ENCODE measurements at regions not wholly inside any gene's neighbourhood (a gene's known extent, or its start where the extent isn't known, plus 50 kb on each side); places are given as distances from the start of the nearest gene placed in this dataset.

DNA sequence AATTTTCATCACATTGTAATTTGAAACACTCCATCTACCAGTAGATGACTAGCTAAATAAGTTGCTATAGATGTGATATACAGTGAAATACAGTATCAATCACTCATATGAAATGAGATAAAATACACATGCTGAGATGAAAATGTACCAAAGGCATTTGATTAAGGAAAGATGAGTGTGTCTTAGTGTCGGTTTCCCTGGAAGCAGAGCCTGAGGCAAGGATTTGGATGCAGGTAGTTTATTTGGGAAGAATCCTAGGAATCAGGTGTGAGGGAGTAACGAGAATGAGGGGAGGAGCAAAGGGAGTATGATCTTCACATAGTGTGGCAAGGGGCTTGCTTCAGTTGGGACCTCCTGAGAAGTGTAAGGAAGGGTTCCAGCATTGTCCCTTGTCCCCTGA lies 188.2 kb upstream of the CTBP2 start:
- Histone ChIP-seq H3K4me3 (ENCODE audit: low read depth, low read length) (no peak overlapping the region), H3K36me3 (ENCODE audit: control insufficient read depth, insufficient read depth, low read length) (no peaks in the 10 kb centered on the region), H3K27me3 (ENCODE audit: control insufficient read depth, insufficient read depth, low read length) (no peaks in the 10 kb centered on the region)
- TF ChIP-seq, protein P1, sequence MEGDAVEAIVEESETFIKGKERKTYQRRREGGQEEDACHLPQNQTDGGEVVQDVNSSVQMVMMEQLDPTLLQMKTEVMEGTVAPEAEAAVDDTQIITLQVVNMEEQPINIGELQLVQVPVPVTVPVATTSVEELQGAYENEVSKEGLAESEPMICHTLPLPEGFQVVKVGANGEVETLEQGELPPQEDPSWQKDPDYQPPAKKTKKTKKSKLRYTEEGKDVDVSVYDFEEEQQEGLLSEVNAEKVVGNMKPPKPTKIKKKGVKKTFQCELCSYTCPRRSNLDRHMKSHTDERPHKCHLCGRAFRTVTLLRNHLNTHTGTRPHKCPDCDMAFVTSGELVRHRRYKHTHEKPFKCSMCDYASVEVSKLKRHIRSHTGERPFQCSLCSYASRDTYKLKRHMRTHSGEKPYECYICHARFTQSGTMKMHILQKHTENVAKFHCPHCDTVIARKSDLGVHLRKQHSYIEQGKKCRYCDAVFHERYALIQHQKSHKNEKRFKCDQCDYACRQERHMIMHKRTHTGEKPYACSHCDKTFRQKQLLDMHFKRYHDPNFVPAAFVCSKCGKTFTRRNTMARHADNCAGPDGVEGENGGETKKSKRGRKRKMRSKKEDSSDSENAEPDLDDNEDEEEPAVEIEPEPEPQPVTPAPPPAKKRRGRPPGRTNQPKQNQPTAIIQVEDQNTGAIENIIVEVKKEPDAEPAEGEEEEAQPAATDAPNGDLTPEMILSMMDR (IDR thresholded peaks at IDR 0.05; ENCODE audit: insufficient read depth, low read length, poor library complexity, severe bottlenecking) = no peak
- DNase-seq (ENCODE audit: low read depth) = no peak

DNA sequence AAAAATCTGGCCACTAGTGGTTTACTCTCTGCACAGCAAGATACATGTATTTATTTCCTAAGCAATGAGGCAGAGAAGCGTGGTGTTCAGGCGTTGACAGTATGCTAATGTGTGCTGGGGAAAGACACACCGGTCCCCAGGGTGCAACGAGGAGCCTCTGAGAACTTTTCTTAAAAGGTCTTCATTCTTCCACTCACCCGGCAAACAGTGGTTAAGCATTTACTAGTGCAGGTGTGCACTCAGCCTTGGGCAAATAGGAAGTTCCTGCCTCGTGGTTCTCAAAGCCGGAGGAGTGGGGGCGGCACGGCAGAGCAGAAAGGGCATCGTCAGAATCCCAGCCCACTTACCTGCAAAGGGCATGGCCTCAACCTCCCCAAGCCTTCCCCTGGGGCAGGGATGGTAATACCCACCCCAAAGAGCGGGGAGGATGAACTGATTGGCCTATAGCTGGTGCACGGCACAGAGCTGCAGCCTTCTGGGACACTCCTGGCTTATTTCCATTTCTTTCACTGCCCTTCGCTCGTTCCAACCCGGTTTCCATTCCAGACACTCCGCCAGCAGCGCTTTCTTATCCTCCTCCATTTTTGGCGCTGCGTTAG lies 184.3 kb upstream of the CTBP2 start:
- TF ChIP-seq, protein P1 (IDR thresholded peaks at IDR 0.05; ENCODE audit: insufficient read depth, low read length, poor library complexity, severe bottlenecking) = no peak
- Histone ChIP-seq H3K4me3 (ENCODE audit: low read depth, low read length) (peak overlapping the region; percentile 7), H3K27me3 (ENCODE audit: control insufficient read depth, insufficient read depth, low read length) (no peaks in the 10 kb centered on the region), H3K36me3 (ENCODE audit: control insufficient read depth, insufficient read depth, low read length) (no peaks in the 10 kb centered on the region)
- peak; percentile 7 for DNase-seq (ENCODE audit: low read depth)

DNA sequence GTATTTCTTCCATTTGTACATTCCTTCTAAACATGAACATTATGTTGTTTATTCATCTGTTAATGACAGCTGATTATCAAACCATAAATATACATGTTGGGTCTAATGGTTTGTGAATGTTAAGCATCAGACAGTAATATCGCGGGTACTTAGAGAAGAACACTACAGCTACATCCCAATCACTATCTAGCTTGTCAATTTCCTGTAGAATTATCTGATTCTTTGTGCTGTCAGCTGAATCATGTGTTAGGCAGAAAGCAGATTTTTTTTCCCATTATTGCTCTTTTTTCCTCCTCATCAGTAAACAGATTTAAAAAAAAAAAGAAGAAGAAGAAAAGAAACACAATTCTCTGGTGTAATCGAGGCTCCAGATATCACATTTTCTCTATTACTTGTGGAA lies 183.6 kb upstream of the CTBP2 start:
- no peak for DNase-seq (ENCODE audit: low read depth)
- no peak overlapping the region for H3K4me3 ChIP-seq (ENCODE audit: low read depth, low read length)

DNA sequence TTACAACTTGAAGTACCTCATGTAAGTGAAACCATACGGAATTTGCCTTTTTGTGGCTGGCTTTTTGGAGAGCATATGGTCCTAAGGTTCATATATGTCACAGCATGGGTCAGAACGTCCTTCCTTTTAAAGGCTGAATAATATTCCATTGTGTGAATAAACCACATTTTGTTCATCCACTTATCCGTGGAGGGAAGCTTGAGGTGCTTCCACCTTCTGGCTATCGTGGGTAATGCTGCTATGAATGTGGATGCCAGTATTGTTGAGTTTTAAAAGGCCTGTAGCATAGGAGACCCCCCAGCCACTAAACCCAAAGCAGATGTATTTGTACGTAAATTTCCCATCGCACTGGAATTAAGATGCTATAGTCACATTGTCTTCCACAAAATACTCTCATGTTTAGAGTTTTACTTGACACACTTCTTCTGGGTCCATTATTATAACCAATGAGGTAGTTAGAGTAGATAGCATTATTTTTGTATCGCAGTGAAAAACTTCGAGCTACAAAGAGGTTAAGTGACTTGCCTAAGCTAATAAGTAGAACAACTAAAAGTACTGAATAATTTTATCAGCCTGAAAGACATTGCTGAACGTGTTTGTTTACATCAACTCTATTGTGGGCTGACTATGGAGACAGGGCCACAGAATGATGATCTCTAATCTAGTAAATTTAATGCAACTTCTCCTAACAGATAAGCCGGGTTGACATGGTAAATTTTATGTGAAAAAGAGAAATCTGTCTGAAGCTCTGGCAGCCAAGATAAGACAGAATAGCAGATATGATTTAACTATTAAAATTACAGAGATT lies 183.0 kb upstream of the CTBP2 start:
- DNase-seq (ENCODE audit: low read depth) = no peak
- Histone ChIP-seq H3K27me3 (ENCODE audit: control insufficient read depth, insufficient read depth, low read length) (no peaks in the 10 kb centered on the region), H3K4me3 (ENCODE audit: low read depth, low read length) (no peak overlapping the region), H3K36me3 (ENCODE audit: control insufficient read depth, insufficient read depth, low read length) (no peaks in the 10 kb centered on the region)
- TF ChIP-seq, protein P1 (IDR thresholded peaks at IDR 0.05; ENCODE audit: insufficient read depth, low read length, poor library complexity, severe bottlenecking) = peak; percentile 51

More for the DNA sequence above, 183.6 kb upstream of the CTBP2 start:
- TF ChIP-seq, protein P1 (IDR thresholded peaks at IDR 0.05; ENCODE audit: insufficient read depth, low read length, poor library complexity, severe bottlenecking) = no peak
- no peaks in the 10 kb centered on the region for H3K27me3 ChIP-seq (ENCODE audit: control insufficient read depth, insufficient read depth, low read length)
- no peaks in the 10 kb centered on the region for H3K36me3 ChIP-seq (ENCODE audit: control insufficient read depth, insufficient read depth, low read length)

DNA sequence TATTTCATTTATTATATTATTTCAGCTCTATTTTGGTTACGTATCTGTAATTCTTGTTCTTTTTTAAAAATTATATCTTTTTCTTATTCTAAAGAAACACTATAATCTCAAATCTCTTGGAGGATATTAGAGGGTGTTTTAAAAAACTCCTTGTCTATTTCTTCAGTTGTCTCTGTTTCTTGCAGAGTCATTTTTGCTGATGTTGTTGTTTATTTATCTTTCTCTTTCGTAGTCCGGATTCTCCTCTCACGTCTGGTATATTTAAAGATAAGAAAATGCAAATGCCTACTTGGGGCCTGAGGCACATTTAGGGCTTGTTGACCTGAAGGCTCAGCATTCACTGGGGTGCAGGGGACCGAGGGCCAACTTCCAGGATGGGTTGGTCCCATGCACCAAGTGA lies 181.2 kb upstream of the CTBP2 start:
- Histone ChIP-seq H3K4me3 (ENCODE audit: low read depth, low read length) (no peak overlapping the region), H3K27me3 (ENCODE audit: control insufficient read depth, insufficient read depth, low read length) (no peaks in the 10 kb centered on the region), H3K36me3 (ENCODE audit: control insufficient read depth, insufficient read depth, low read length) (no peaks in the 10 kb centered on the region)
- TF ChIP-seq, protein P1 (IDR thresholded peaks at IDR 0.05; ENCODE audit: insufficient read depth, low read length, poor library complexity, severe bottlenecking) = no peak
- no peak for DNase-seq (ENCODE audit: low read depth)

Measured in kidney epithelial cell (primary cell).